ENCODE measurements at regions not wholly inside any gene's neighbourhood (a gene's known extent, or its start where the extent isn't known, plus 50 kb on each side); places are given as distances from the start of the nearest gene placed in this dataset.

- TF ChIP-seq CTCF (IDR thresholded peaks at IDR 0.05) (no peak), POLR2A (IDR thresholded peaks at IDR 0.05) (no peak), EP300 (IDR thresholded peaks at IDR 0.05) (no peak)
Measured at GRCh38 chr15:81829918-81830317, 215.9 kb downstream of the MEX3B start.
